T-cell (primary cell): ENCODE measurements at regions not wholly inside any gene's neighbourhood (a gene's known extent, or its start where the extent isn't known, plus 50 kb on each side); places are given as distances from the start of the nearest gene placed in this dataset.
"Not testable (repeated sequence)": the region's sequence is repeated elsewhere in the genome, so short reads cannot be mapped to it uniquely, and the experiment has no call there.

Experiments used
- ATAC-seq, 4 experiments: fragments of 200-7000 bp in 3 of 4; fragments of 150-1000 bp in 1 of 4; cut with Tn5 transposase; replicated peaks in 1 of 4; 1 replicate in 3 of 4; 2 replicates in 1 of 4; pipeline ENCODE4 v1.10.0; 2021; ENCODE audit warnings: moderate library complexity in 3 of 4, mild to moderate bottlenecking in 2 of 4, moderate number of reproducible peaks in 1 of 4
- CTCF ChIA-PET, 2 donors: fragments of 300-600 bp; sonication (Branson Sonifier 250); formaldehyde crosslinking; loops; one replicate each; lab custom pipeline; 2022; ENCODE audit warnings: antibody characterized with exemption in 2 of 2; lab: Charles Lee
- POLR2A ChIA-PET, 2 donors: fragments of 300-600 bp; sonication (Branson Sonifier 250); formaldehyde crosslinking; loops; one replicate each; lab custom pipeline; 2022; ENCODE audit warnings: antibody characterized with exemption in 2 of 2; lab: Charles Lee
- DNase-seq, 35 experiments: peaks; one replicate each; pipeline versions ENCODE4 v3.0.0 to v3.0.0-alpha.2; 2013 to 2023
- H3K27ac ChIP-seq: one replicate; pipeline ENCODE4 v1.5.1; 2013; ENCODE audit warnings: low read length
- H3K27me3 ChIP-seq, 2 experiments: replicated peaks in 1 of 2; 1 replicate in 1 of 2; 2 replicates in 1 of 2; pipeline versions ENCODE4 v1.6.1 to v1.7.0; 2013; ENCODE audit warnings: low read length in 1 of 2, mixed read lengths in 1 of 2; ENCODE audit not compliant: control insufficient read depth in 2 of 2, insufficient read depth in 2 of 2; ENCODE audit errors: extremely low read depth in 1 of 2
- H3K36me3 ChIP-seq, 2 donors: 1 replicate in 1 of 2; 2 replicates in 1 of 2; pipeline versions ENCODE4 v1.6.1 to v1.7.0; 2013; ENCODE audit warnings: low read length in 1 of 2; ENCODE audit not compliant: control insufficient read depth in 2 of 2, insufficient read depth in 1 of 2; ENCODE audit errors: extremely low read depth in 1 of 2
- H3K4me1 ChIP-seq, 2 experiments: 1 replicate in 1 of 2; 2 replicates in 1 of 2; pipeline versions ENCODE4 v1.6.1 to v1.7.0; 2013; ENCODE audit warnings: low read length in 2 of 2, mixed read lengths in 1 of 2; ENCODE audit not compliant: insufficient read depth in 2 of 2, control insufficient read depth in 1 of 2; ENCODE audit errors: extremely low read depth in 1 of 2
- H3K4me3 ChIP-seq, 2 donors: 1 replicate in 1 of 2; 2 replicates in 1 of 2; pipeline versions ENCODE4 v1.5.1 to v1.7.0; 2013; ENCODE audit warnings: mild to moderate bottlenecking in 2 of 2, low read length in 1 of 2, moderate library complexity in 1 of 2; ENCODE audit not compliant: control insufficient read depth in 1 of 2; ENCODE audit errors: extremely low read depth in 1 of 2
- H3K9me3 ChIP-seq: 2 replicates; pipeline ENCODE4 v1.7.0; 2013
- H3K27ac Mint-ChIP-seq, 2 donors: one replicate each; pipeline ENCODE4 v1.8.0; 2020 to 2021; ENCODE audit warnings: mild to moderate bottlenecking in 2 of 2, mixed read lengths in 2 of 2
- H3K27me3 Mint-ChIP-seq, 2 donors: one replicate each; pipeline ENCODE4 v1.8.0; 2021 to 2022; ENCODE audit warnings: mixed read lengths in 2 of 2
- H3K36me3 Mint-ChIP-seq: one replicate; pipeline ENCODE4 v1.8.0; 2021; ENCODE audit warnings: mixed read lengths
- H3K4me1 Mint-ChIP-seq, 3 donors: one replicate each; pipeline ENCODE4 v1.8.0; 2020 to 2022; ENCODE audit warnings: mixed read lengths in 3 of 3, mild to moderate bottlenecking in 1 of 3
- H3K4me3 Mint-ChIP-seq, 3 donors: one replicate each; pipeline ENCODE4 v1.8.0; 2020 to 2022; ENCODE audit warnings: mild to moderate bottlenecking in 3 of 3, mixed read lengths in 3 of 3, moderate library complexity in 3 of 3
- H3K9me3 Mint-ChIP-seq, 3 donors: one replicate each; pipeline ENCODE4 v1.8.0; 2020 to 2022; ENCODE audit warnings: mixed read lengths in 3 of 3
- WGBS: methylation state at CpG from one replicate; pipeline ENCODE4 v1.1.5; 2013; ENCODE audit warnings: missing lambda C conversion rate; ENCODE audit not compliant: insufficient coverage; 5-methylcytosine and 5-hydroxymethylcytosine counted together

GRCh38 chr7:156014201-156014600, 201.9 kb upstream of the SHH start:
- H3K4me3 ChIP-seq: no peak overlapping the region
- Mint-ChIP-seq H3K4me3 (no peak overlapping the region), H3K9me3 (peaks cover 10 to 18% (median 14%) of the 10 kb centered on the region in 3 donors), H3K27ac (no peak overlapping the region), H3K36me3 (no peaks in the 10 kb centered on the region), H3K4me1 (no peaks in the 10 kb centered on the region), H3K27me3 (no peaks in the 10 kb centered on the region)
- ChIA-PET CTCF (no interaction called here), POLR2A (no interaction called here)
- DNase-seq (no peak), ATAC-seq (no peak)
- H3K27me3 ChIP-seq: peaks cover 0 to 8% of the 10 kb centered on the region in 2 experiments
- H3K27ac ChIP-seq: no peak overlapping the region
- no peaks in the 10 kb centered on the region for H3K9me3 ChIP-seq
- no peaks in the 10 kb centered on the region for H3K36me3 ChIP-seq
- peaks cover 0 to 6% of the 10 kb centered on the region in 2 experiments for H3K4me1 ChIP-seq

GRCh38 chr7:156012412-156012811, 200.1 kb upstream of the SHH start:
- H3K36me3 ChIP-seq: no peaks in the 10 kb centered on the region
- no peak for ATAC-seq
- no peak overlapping the region for H3K27ac ChIP-seq
- ChIA-PET POLR2A (no interaction called here), CTCF (no interaction called here)
- no peaks in the 10 kb centered on the region for H3K9me3 ChIP-seq
- Mint-ChIP-seq H3K4me1 (no peaks in the 10 kb centered on the region), H3K27me3 (no peaks in the 10 kb centered on the region), H3K36me3 (no peaks in the 10 kb centered on the region), H3K27ac (no peak overlapping the region), H3K9me3 (peaks cover 10 to 18% (median 14%) of the 10 kb centered on the region in 3 donors), H3K4me3 (no peak overlapping the region)
- WGBS: 60% methylated on average over 2 of the region's 3 CpGs
- H3K4me3 ChIP-seq: no peak overlapping the region
- peaks cover 0 to 6% of the 10 kb centered on the region in 2 experiments for H3K4me1 ChIP-seq
- no peak for DNase-seq
- no peaks in the 10 kb centered on the region for H3K27me3 ChIP-seq

GRCh38 chr7:156009569-156009968, 197.3 kb upstream of the SHH start:
- ChIA-PET POLR2A (no interaction called here), CTCF (no interaction called here)

GRCh38 chr7:156006876-156007275, 194.6 kb upstream of the SHH start:
- H3K4me3 ChIP-seq, CTCF ChIA-PET, H3K27me3 Mint-ChIP-seq, H3K4me3 Mint-ChIP-seq, H3K36me3 Mint-ChIP-seq, H3K27me3 ChIP-seq, H3K27ac Mint-ChIP-seq, H3K36me3 ChIP-seq, H3K27ac ChIP-seq, H3K9me3 ChIP-seq, DNase-seq, POLR2A ChIA-PET, ATAC-seq: not testable (repeated sequence)
- H3K4me1 ChIP-seq: peaks cover 3 to 10% of the 10 kb centered on the region in 2 experiments
- H3K9me3 Mint-ChIP-seq: peaks cover 6 to 10% (median 10%) of the 10 kb centered on the region in 3 donors
- WGBS: 91% methylated on average over 11 of the region's 11 CpGs
- peaks cover 0 to 11% (median 3%) of the 10 kb centered on the region in 3 donors for H3K4me1 Mint-ChIP-seq

More at GRCh38 chr7:156009569-156009968, 197.3 kb upstream of the SHH start:
- H3K27me3 ChIP-seq: no peaks in the 10 kb centered on the region
- no peak for DNase-seq
- no peak overlapping the region for H3K27ac Mint-ChIP-seq
- no peaks in the 10 kb centered on the region for H3K36me3 Mint-ChIP-seq
- no peaks in the 10 kb centered on the region for H3K36me3 ChIP-seq
- WGBS: no CpG with 5 or more reads among the region's 1 CpG
- no peak overlapping the region for H3K27ac ChIP-seq
- peaks cover 10 to 18% (median 14%) of the 10 kb centered on the region in 3 donors for H3K9me3 Mint-ChIP-seq
- no peaks in the 10 kb centered on the region for H3K9me3 ChIP-seq
- no peak overlapping the region for H3K4me3 ChIP-seq
- H3K27me3 Mint-ChIP-seq: no peaks in the 10 kb centered on the region
- ATAC-seq: no peak
- no peak overlapping the region for H3K4me3 Mint-ChIP-seq
- H3K4me1 ChIP-seq: peaks cover 0 to 4% of the 10 kb centered on the region in 2 experiments
- H3K4me1 Mint-ChIP-seq: no peaks in the 10 kb centered on the region

GRCh38 chr7:156006024-156006423, 193.8 kb upstream of the SHH start:
- H3K27me3 Mint-ChIP-seq: peaks cover 3 to 7% of the 10 kb centered on the region in 2 donors
- no peak overlapping the region for H3K27ac ChIP-seq
- H3K36me3 ChIP-seq: no peaks in the 10 kb centered on the region
- H3K9me3 Mint-ChIP-seq: peaks cover 6 to 10% (median 10%) of the 10 kb centered on the region in 3 donors
- no peaks in the 10 kb centered on the region for H3K9me3 ChIP-seq
- H3K4me3 ChIP-seq: no peak overlapping the region
- peaks cover 0 to 16% (median 3%) of the 10 kb centered on the region in 3 donors for H3K4me1 Mint-ChIP-seq
- H3K4me3 Mint-ChIP-seq: no peak overlapping the region
- peaks cover 0 to 11% of the 10 kb centered on the region in 2 experiments for H3K27me3 ChIP-seq
- H3K4me1 ChIP-seq: peaks cover 3 to 13% of the 10 kb centered on the region in 2 experiments
- DNase-seq (no peak), ATAC-seq (no peak)
- WGBS: no CpG with 5 or more reads among the region's 3 CpGs
- H3K36me3 Mint-ChIP-seq: no peaks in the 10 kb centered on the region
- no peak overlapping the region for H3K27ac Mint-ChIP-seq
- ChIA-PET POLR2A (no interaction called here), CTCF (no interaction called here)

- peaks cover 0 to 15% of the 10 kb centered on the region in 2 experiments for H3K27me3 ChIP-seq
- DNase-seq (no peak), ATAC-seq (no peak)
- no peak overlapping the region for H3K4me3 Mint-ChIP-seq
- H3K27ac ChIP-seq: no peak overlapping the region
- no peak overlapping the region for H3K4me3 ChIP-seq
- peaks cover 3 to 13% of the 10 kb centered on the region in 2 experiments for H3K4me1 ChIP-seq
- CTCF ChIA-PET: no interaction called here
- H3K9me3 ChIP-seq: no peaks in the 10 kb centered on the region
- H3K27ac Mint-ChIP-seq: no peak overlapping the region
- H3K36me3 ChIP-seq: no peaks in the 10 kb centered on the region
- 82% methylated on average over 12 of the region's 12 CpGs for WGBS
- no peaks in the 10 kb centered on the region for H3K36me3 Mint-ChIP-seq
- peaks cover 0 to 16% (median 4%) of the 10 kb centered on the region in 3 donors for H3K4me1 Mint-ChIP-seq
- POLR2A ChIA-PET: no interaction called here
- peaks cover 3 to 11% of the 10 kb centered on the region in 2 donors for H3K27me3 Mint-ChIP-seq
- peaks cover 2 to 6% (median 6%) of the 10 kb centered on the region in 3 donors for H3K9me3 Mint-ChIP-seq
Observed at GRCh38 chr7:156005202-156005691, 193.0 kb upstream of the SHH start.
